ENCODE measurements at regions not wholly inside any gene's neighbourhood (a gene's known extent, or its start where the extent isn't known, plus 50 kb on each side); places are given as distances from the start of the nearest gene placed in this dataset.
"Not testable (repeated sequence)": the region's sequence is repeated elsewhere in the genome, so short reads cannot be mapped to it uniquely, and the experiment has no call there.

DNA sequence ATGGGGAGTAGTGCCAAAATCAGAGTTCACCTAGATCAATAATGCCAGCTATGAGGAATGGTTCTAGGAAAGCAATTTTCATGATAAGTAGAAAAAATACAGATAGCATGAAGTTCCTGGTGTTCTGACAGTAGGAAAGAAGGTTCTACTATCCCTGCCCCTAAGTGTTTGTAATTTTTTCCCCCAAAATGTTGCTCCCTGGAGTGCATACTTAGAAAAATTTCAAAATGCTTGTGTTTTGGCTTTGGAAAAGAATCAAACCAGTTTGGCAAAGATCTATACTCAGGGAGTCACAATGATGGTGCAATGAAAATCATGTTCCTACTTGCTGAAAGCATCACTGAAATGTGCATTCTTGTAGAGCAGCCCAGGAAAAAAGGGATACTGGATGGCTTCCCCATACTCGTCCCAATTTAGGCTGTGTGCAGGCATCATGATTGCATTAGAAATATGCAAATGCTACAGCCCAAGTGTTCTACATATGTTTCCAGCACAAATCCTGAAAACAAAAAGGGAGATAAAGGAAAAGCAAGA lies 74.7 kb downstream of the LPAR4 start:
- no peak for DNase-seq (ENCODE audit: low spot score)

DNA sequence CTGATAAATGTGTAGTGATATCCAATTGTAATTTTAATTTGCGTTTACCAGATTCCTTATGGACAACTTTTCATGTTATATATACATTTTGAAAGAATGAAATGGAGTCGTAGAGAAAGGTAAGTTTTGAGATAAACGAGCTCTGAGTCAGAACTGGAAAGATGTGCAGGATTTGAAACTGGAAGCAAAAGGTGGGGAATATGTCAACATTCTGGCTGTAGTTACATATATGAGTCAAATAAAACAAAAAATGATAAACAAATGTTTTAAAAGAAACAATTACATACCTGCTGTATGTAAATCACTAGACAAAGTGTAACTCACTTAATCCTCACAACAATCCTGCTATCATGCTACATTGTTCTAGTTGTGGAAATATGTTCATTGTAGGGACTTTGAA lies 84.0 kb downstream of the LPAR4 start:
- DNase-seq (ENCODE audit: low spot score): peak; percentile 22

DNA sequence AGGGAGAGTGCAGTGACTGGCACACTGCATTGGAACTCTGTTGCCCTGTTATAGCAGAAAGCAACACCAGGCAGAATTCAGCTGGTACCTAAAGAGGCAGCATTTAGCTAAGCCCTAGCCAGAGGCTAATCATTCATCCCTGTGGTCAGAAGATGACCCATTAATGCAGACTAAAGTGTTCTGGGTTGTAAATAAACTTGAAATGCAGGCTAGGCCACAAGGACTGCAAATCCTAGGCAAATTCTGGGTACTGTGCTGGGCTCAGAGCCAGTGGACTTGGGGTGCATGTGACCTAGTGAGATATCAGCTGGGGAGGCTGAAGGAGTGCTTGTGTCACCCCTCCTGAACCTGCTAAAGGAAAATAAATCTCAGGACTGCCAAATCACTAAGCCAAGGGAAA lies 91.2 kb downstream of the LPAR4 start:
- no peak for DNase-seq (ENCODE audit: low spot score)

DNA sequence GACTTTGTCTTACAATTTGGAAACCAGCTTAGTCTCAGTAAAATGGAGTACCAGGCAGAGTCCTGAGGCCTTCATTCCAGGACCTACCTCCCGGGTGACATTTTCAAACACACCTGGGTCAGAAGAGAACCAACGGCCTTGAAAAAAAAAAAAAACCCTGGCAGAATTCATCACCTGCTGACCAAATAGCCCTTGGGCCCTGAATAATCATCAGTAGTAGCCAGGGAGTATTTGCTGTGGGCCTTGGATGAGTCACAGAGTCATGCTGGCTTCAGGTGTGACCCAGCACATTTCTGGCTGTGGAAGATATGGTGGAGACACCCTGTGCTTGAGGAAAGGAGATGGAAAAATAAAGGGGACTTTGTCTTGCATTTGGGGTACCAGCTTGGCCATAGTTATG lies 92.2 kb downstream of the LPAR4 start:
- DNase-seq (ENCODE audit: low spot score): no peak

DNA sequence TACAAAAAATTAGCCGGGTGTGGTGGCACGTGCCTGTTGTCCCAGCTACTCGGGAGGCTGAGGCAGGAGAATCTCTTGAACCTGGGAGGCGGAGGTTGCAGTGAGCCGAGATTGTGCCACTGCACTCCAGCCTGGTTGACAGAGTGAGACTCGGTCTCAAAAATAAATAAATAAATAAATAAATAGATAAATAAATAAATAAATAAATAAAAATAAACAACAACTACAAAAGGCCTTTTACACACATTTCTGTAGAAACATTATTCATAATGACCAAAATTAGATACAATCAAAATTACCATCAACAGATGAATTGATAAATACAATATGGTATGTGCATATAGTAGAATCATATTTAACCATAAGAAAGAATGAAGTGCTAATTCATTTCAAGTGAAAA lies 96.7 kb downstream of the LPAR4 start:
- not testable (repeated sequence) for DNase-seq (ENCODE audit: low spot score)

DNA sequence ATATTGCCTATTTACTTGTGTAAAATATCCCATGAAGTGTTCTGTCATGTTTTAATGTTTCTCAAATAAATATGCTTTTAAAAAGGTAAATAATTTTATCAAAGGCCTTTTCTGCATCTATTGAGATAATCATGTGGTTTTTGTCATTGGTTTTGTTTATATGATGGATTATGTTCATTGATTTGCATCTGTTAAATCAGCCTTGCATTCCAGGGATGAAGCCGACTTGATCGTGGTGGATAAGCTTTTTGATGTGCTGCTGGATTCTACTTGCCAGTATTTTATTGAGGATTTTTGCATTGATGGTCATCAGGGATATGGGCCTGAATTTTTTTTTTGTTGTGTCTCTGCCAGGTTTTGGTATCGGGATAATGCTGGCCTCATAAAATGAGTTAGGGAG lies 63.9 kb upstream of the P2RY10 start:
- DNase-seq (ENCODE audit: low spot score): not testable (repeated sequence)

DNA sequence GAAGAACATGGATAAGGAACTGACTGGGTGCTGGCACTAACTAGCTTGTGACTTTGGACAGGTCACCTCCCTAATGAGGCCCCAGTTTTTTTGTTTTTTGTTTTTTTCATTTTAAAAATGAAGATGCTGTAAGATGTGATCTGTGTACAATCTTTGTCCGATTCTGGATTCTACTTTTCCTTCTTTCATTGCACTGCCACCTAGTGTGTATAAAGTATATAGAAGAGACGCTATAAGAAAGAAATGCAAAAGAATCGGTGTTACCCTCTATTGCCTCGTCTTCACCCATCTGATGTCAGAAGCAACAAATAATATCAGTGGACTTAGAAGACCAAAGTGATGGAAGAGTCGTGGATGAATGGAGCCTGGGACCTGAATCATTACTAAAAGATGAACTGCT lies 58.6 kb upstream of the P2RY10 start:
- DNase-seq (ENCODE audit: low spot score): peak; percentile 13

Data from activated CD4-positive, alpha-beta T cell treated with anti-CD3 and anti-CD28 coated beads, Interleukin-2, Interleukin-4, amounts not matched to agents 100 ng/mL and 50 ng/mL, durations not matched to agents 16 hours and 8 hours (primary cell).